HG02981 (cell line): ENCODE measurements at regions not wholly inside any gene's neighbourhood (a gene's known extent, or its start where the extent isn't known, plus 50 kb on each side); places are given as distances from the start of the nearest gene placed in this dataset.

Source experiments
- ATAC-seq: cut with Tn5 transposase; IDR thresholded peaks from one replicate; pipeline ENCODE4 v1.9.1; 2021; ENCODE audit warnings: mild to moderate bottlenecking, moderate library complexity; ENCODE audit not compliant: unreplicated experiment

DNA sequence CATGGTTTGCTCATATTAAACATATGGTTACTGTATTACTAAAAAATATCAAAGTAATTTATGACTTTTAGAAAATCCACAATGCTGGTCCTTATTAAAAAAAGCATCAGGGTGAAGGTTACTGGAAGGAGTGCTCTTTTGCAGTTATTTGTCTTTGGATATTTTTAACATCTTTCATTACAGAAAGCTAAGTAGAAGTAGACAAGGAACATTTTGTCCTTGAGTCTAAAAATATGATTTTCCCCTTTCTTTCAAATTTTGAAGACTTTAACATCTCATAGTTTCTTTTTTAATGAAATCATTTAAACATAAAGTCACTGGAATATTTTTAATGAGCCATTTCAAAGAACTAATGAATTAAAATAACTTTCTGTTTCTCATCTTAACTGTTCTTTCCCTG lies 110.1 kb upstream of the TNS3 start:
- ATAC-seq: no peak

DNA sequence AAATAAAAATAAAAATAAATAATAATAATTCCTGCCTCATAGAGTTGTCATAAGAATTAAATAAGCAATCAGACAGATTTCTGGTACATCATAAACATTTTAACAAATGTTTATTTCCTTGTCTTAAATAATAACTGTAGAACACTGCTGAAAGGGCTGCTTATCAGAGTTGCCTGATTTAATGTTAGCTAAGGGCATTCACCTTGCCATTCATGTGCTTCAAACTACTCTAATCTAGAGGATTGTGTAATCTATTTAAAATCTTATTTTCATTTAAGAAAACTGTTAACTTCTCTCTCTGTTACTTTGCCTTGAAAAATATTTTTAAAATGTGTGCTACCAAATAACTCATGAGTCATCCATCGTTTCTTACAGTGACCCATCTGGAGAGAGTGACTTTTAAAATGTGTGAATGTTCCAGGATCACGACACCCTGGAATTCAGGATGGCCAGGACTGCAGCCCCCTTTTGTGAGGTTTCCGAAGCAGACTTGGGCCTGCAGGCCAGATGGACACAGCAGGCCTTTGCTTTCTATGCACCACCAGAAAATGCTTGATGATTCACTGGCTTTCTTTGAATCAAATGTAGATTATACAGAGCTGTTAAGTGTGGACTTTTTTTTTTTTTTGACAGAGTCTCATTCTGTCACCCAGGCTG lies 109.1 kb upstream of the TNS3 start:
- ATAC-seq: no peak

DNA sequence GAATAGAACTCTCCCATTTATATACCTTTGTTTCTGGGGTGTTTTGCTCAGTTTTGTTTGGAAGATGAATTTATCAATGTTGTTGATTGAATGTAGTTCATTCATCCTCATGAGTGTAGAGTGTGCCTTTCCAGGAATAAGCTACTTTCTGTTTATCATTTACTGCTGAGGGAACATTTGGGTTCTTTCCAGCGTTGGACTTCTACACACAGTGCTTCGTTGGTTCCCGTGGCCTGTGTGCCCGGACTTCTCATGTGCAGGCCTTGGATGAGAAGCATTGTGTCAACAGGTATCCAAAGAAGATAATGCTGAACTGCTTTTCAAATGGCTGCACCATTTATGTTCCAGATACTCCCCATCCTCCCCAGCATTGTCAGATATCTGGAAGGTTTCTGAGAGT lies 107.6 kb upstream of the TNS3 start:
- no peak for ATAC-seq

DNA sequence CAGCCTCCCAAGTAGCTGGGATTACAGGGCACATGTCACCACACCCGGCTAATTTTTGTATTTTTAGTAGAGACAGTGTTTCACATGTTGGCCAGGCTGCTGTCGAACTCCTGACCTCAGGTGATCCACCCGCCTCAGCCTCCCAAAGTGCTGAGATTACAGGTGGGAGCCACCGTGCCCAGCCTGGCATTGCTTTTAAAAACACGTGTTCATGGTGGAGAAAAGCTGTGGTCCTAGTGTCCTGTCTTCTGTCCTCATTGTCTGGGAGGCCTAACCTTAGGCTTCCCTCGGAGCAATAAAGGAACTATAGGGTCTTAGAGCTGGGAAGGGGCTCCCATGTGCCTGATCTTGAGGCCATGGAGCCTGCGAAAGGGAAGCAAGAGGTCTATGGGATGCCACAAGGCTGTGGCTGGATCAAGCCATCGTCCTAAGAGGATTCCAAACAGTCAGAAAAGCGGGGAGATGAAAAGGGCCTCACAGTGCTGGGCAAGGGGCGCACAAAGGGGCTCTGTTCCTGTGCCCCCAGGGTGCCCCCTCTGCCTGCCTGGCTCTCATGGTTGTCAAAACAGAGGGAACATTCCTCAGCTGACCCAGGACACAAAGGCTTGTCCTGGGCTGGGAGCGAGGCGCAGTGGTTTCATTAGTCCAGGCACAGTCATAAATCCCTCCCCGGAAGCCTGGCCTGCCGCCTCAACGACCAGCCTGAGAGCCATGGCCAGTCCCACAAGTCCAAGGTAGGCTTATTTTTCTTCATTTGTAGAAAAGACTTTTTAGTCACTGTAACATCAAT lies 106.6 kb upstream of the TNS3 start:
- ATAC-seq: no peak

DNA sequence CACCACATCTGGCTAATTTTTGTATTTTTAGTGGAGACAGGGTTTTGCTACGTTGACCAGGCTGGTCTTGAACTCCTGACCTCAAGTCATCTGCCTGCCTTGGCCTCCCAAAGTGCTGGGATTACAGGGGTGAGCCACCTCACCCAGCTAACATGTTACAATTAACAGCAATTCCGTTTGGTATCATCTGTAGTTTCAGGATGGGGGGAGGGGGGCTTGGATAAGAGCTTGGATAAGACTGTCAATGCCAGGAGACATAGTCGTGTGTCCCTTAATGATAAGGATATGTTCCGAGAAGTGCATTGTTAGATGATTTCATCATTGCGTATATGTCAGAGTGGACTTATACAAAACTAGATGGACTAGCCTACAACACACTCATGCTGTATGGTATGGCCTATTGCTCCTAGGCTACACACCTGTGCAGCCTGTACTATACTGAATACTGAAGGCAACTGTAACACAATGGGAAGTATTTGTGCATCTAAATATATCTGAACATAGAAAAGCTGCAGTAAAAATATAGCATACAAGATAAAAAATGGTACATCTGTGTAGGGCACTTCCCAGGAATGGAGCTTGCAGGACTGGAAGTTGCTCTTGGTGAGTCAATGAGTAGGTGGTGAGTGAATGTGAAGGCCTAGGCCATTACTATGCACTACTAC lies 103.9 kb upstream of the TNS3 start:
- no peak for ATAC-seq

DNA sequence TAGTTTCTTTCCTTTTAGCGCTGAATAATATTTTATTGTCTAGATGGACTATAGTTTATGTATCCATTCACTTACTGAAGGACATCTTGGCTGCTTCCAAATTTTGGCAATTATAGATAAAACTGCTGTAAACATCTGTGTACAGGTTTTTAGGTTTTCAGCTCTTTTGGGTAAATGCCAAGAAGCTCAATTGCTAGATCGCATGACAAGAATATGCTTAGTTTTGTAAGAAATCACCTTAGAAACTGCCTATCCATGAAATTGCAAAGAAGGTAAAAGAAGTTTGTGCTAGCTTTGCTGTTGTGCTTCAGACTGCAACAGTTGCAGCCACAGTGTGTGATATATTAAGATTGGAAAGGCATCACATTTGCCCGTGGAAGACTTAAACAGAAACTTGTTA lies 103.2 kb upstream of the TNS3 start:
- no peak for ATAC-seq

DNA sequence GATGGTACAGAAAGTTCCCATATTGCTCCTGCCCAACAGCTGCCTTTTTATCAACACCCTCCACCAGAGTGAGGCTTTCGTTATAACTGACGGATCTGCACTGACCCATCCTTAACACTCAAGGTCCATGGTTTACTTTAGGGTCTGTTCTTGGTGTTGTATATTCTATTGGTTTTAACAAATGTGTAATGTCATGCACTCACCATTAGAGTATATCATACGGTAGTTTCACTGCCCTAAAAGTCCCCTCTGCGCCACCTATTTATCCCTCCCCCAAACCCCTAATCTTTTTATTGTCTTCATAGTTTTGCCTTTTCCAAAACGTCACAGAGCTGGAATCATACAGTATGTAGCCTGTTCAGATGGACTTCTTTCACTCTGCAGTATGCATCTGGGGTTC lies 102.8 kb upstream of the TNS3 start:
- ATAC-seq: no peak

DNA sequence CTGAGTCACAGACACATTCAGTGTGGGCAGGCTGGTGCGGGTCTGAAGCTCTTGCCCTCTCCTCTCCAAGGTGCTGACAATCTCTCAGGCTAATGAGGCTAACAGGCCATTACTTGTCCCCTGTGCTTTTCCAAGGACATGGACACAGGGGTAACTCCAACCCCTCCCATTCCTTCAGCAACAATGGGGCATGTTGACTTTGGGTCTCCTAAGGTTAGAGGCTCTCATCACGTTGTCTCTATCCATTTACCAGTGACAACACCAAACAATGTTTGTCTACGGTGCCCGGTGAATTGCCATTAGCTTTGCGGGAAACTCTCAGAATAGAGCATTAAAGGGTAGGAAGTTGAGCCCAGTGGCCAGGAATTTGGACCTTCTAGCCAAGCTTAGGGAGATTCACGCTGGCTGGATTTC lies 101.6 kb upstream of the TNS3 start:
- ATAC-seq: no peak

DNA sequence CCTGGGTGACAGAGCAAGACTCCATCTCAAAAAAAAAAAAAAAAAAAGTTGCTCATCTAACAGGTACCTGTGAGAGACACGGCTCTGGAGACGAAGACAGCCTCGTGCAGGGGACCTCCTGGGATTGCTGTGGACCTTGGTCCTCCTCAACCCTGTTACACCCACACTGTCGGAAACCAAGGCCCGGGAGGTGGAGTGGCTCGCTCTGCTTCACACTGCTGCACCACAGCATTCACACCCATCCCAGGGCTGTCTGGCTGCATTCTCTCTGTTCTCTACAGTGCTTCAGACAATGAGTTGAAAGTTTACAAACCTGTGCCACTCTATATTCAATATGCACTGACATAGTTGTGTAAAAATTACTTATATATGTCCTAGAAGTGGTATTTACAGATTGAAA lies 101.0 kb upstream of the TNS3 start:
- ATAC-seq: no peak

DNA sequence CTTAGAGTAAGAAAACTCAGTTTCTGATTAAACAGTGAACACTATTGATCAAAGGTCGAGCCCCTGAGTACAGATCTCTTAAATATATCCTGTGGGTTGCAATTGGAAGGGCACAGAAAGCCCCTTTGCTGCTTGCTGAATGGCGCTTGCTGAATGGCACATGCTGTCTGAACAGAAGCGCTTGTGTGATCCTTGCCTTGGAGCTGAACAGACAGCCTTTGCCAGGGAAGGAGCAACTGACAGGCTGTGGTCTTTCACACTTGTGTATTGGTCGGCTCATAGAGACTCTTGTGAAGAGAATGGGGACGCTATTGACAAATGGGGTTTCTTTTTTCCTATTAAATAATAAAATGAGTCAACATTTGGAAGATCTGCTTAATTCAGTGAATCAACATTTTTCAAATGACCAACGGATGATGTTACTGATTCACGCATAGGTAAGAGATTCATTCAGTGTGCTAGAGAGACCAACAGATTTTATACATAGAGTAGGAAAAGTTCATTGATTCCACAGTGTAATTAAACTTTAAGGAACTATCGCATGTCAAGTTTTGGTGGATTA lies 99.4 kb upstream of the TNS3 start:
- ATAC-seq: no peak

DNA sequence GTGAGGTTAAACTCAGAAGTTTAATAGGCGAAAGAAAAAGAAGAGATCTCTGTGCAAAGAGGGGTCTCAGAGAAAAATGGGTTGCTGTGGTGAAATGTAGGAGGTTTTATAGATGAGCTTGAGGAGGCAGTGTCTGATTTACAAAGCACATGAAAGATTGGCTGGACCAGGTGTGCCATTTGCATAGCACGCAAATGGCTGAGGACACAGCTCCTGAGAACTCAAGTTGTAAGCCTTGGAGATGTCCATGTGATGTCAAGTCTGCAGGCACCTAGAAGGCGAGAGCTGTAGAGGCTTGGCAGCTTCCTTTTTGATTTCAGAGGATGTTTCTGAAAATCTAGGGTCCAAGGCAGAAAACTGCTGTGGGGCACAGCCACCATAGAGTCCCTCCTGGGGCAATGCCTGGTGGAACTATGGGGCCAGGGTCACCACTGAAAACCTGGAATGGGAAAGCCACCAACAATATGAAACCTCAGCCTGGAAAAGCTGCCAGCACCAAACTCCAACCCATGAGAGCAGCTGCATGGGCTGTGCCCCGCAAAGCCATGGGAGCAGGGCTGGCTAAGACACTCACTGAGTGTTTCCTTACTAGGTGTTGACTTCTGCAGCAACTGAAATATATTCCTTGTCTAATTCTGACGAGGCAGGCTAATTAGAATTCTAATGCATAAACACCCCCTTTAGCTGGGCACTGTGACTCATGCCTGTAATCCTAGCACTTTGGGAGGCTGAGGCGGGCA lies 96.9 kb upstream of the TNS3 start:
- ATAC-seq: no peak

DNA sequence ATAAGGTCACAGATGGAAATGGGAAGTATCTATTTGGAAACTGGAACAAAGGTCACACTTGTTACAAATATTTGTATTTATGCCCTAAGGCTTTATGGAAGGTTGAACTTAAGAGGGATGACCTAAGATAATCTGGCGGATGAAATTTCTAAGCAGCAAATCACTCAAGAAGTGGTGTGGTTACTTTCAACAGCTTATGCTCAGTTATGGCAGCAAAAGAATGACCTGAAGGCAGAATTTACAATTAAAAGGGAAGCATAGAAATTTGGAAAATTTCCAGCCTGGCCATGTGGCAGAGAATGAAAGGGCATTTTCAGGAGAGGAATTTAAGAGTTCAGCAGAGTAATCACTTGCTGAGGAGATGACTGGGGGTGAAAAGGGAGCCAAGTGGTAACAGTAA lies 95.8 kb upstream of the TNS3 start:
- ATAC-seq: no peak

DNA sequence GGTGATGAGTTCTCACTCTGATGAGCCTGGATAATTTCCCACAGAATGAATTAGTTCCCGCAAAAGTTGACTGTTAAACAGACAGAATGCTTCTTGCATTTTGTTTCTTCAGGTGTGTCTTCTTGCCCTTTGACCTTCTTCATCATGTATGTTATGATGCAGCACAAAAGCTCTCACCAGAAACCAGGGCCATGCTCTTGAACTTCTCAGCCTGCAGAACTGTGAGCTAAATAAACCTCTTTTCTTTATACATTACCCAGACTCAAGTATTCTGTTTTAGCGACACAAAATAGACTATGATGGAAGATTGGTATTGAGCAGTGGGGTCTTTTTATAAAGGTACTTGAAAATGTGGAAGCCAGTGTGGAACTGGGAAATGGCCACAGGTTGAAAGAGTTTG lies 95.2 kb upstream of the TNS3 start:
- ATAC-seq: no peak

DNA sequence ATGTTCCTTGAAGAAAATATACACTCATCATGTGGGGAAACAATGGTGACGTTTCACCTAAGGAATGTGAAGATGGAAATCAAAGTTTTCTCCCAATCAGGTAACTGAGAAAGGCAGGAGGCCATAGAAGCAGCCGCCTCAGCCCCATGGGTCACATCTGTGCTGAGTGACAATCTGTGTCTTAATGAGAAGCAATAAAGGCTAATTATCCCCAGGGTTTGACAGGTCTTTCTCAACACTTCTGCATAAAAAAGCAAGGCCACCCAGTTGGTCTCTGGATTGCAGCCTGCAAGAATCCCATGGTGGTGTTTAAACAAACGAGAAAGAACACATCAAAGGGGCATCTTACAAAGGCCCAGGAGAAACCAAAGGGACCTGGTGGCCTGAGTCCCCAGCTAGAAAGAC lies 91.1 kb upstream of the TNS3 start:
- ATAC-seq: no peak

DNA sequence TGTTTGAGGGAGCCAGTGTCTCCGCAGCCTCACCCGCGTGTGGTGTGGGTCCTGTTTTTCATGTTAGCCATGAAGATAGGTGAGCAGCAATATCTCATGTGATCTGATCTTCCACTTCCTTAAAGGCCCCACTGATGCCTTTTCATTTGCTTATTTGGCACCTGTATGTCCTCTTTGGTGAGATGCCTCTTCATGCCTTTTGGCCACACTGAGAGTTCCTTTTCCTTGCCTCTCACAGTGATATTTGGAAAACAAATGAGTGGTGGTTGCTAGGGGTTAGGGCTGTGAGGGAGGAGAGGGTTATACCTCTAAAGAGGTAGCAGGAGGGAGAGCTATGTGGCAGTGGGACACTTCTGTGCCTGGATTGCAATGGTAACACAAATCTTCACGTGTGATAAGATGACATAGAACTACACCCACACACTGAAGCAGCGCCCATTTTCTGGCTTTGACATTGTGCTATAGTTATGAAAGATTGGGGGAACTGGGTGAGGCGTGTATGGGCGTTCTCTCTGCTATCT lies 90.4 kb upstream of the TNS3 start:
- no peak for ATAC-seq

DNA sequence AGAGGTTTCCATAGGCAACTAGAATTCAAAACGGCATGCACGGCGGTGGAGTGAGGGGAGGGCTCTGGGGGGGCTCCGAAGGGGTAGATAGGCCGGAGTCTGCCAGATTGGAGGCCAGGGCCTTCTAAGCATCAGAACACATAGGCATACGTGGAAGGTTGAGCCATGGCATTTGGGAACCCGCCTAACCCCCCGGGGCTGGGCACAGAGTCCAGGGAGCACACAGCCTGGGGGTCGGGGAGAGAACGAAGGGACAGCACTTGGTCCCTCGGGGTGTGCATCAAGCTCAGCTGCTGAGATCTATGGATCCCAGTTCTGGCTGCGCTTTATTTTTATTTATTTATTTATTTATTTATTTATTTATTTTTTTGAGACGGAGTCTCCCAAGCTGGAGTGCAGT lies 89.4 kb upstream of the TNS3 start:
- ATAC-seq: no peak

DNA sequence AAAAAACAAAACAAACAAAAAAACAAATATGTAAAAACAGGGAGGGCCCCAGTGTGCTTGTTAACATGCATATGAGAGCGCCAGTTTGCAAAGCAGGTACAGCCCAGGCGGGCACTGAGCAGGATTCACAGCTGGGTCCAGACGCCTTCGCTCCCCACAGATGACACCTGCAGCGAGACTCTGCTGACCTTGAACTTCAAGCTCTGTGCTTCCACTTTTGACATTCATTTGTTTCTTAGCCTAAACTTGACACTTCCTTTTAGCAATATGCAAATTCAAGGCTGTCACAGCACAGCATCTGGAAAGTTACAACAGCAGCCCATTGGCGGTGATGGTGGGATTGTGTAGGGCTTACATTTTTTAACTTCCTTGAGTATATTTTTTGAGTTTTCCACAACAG lies 88.8 kb upstream of the TNS3 start:
- ATAC-seq: peak; percentile 69

DNA sequence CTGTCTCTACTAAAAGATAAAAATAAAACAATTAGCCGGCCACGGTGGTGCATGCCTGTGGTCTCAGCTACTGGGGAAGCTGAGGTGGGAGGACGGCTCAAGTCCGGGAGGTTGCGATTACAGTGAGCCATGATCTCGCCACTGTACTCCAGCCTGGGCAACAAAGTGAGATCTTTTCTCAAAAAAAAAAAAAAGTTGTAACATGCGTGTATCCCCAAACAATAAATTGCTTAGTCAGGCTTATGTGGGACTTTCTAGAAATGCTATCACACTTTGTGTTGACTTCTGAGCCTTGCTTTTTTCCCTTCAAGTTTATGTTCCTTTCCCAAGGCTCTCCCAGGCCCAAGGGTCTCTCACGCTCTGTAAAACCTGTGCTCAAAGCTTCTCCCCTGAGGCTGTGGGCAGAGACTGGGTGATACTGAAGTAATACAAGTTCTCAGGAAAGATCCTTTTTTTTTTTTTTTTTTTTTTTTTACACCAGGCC lies 88.0 kb upstream of the TNS3 start:
- no peak for ATAC-seq

DNA sequence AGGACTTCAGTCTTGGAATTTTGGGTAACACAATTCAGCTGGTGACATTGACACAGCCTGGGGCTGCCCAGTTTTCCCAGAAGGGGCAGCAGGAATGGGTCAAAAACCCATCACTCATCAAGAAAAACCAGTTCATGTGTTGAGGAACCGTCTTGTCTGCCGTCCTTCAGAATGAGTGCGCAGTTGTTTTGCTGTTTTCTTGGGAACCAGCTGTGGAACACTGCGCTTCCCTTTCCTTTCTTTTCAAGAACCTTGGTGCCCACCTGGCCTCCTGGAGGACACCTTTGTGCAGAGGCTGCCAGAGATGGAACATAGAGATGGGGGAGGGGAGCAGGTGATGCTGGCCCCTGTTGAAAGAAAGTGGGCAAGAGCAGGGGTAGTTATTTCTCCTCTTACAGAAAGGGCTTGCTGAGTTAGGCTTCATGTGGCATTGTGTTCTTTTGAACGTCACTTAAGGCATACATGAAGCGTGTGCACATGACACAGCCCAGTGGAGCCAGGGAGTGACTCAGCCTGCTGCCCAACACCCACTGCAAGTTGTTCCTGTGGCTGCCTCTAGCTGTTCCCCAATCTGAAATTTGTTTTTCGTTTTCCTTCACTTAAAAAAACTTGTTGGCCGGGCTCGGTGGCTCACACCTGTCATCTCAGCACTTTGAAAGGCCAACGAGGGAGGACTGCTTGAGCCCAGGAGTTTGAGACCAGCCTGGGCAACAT lies 87.4 kb upstream of the TNS3 start:
- peak; percentile 85 for ATAC-seq

DNA sequence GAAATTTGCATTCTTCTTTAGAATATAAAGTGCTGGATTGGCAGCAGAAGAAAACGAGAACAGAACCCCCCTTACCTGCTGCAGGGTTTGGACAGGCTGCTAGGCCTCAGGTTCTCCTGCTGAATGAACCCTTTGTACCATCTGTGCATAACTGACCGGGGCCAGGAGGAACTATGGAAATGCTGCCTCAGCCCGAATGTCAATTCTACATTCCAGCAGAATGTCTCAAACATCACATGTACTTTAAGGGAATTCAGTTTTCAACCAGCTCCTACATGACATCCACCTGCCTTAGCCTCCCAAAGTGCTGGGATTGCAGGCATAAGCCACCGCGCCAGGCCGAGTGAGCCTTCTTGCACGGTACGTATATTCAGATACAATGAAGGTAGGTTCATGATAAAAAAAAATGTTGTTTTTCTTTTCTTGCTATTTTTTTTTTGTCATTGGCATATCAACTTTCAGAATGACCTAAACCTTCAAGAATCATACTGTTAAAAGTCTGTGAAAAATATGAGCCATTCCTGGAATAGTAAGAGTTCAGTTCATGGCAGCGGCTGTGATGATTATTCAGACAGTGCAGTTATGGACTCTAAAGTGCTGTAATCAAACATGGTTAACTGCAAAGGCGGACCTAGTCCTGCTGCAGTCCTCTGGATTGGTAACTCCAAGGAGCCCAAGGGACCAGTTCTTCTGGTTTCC lies 84.4 kb upstream of the TNS3 start:
- no peak for ATAC-seq
